Cardiac fibroblast (primary cell): ENCODE measurements at regions not wholly inside any gene's neighbourhood (a gene's known extent, or its start where the extent isn't known, plus 50 kb on each side); places are given as distances from the start of the nearest gene placed in this dataset.
"Not testable (repeated sequence)": the region's sequence is repeated elsewhere in the genome, so short reads cannot be mapped to it uniquely, and the experiment has no call there.

Source experiments
- DNase-seq, 2 donors: peaks; one replicate each; pipeline versions ENCODE4 v3.0.0 to v3.0.0-alpha.2; 2010; ENCODE audit warnings: low read depth in 2 of 2
- H3K4me3 ChIP-seq, 2 donors: replicated peaks in 1 of 2; 1 replicate in 1 of 2; 2 replicates in 1 of 2; pipeline ENCODE4 v1.5.1; 2011; ENCODE audit warnings: low read depth in 2 of 2, low read length in 2 of 2, mild to moderate bottlenecking in 2 of 2, moderate library complexity in 1 of 2
- TF ChIP-seq, protein P1 (sequence below): IDR thresholded peaks from one replicate; pipeline ENCODE4 v1.5.1; 2011; ENCODE audit warnings: low read depth, mild to moderate bottlenecking, low read length, inconsistent platforms

DNA sequence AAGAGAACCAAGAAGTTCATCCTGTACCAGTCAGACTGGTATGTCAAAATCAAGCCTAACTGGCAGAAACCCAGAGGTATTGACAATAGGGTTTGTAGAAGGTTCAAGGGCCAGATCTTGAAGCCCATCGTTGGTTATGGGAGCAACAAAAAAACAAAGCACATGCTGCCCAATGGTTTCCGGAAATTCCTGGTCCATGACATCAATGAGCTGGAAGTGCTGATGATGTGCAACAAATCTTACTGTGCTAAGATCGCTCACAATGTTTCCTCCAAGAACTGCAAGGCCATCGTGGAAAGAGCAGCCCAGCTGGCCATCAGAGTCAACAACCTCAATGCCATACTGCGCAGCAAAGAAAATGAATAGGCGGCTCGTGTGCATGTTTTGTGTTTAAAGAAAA is 172.7 kb upstream of the MED14 start:
- H3K4me3 ChIP-seq: no peak overlapping the region
- DNase-seq: peak; percentile 23 to 70
- TF ChIP-seq, protein P1, sequence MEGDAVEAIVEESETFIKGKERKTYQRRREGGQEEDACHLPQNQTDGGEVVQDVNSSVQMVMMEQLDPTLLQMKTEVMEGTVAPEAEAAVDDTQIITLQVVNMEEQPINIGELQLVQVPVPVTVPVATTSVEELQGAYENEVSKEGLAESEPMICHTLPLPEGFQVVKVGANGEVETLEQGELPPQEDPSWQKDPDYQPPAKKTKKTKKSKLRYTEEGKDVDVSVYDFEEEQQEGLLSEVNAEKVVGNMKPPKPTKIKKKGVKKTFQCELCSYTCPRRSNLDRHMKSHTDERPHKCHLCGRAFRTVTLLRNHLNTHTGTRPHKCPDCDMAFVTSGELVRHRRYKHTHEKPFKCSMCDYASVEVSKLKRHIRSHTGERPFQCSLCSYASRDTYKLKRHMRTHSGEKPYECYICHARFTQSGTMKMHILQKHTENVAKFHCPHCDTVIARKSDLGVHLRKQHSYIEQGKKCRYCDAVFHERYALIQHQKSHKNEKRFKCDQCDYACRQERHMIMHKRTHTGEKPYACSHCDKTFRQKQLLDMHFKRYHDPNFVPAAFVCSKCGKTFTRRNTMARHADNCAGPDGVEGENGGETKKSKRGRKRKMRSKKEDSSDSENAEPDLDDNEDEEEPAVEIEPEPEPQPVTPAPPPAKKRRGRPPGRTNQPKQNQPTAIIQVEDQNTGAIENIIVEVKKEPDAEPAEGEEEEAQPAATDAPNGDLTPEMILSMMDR: no peak

- DNase-seq: peak; percentile 33 to 84
- H3K4me3 ChIP-seq: no peak overlapping the region
- TF ChIP-seq, protein P1: no peak
Observed at GRCh38 chrX:40908857-40909475, 173.6 kb upstream of the MED14 start.

- peak in 1 of 2 donors; percentile 18 for DNase-seq
- TF ChIP-seq, protein P1: no peak
- no peak overlapping the region for H3K4me3 ChIP-seq
Observed at GRCh38 chrX:40912166-40912565, 173.1 kb upstream of the USP9X start.

- DNase-seq: no peak
- TF ChIP-seq, protein P1: no peak
- H3K4me3 ChIP-seq: no peak overlapping the region
Observed at GRCh38 chrX:40912576-40912975, 172.7 kb upstream of the USP9X start.

DNA sequence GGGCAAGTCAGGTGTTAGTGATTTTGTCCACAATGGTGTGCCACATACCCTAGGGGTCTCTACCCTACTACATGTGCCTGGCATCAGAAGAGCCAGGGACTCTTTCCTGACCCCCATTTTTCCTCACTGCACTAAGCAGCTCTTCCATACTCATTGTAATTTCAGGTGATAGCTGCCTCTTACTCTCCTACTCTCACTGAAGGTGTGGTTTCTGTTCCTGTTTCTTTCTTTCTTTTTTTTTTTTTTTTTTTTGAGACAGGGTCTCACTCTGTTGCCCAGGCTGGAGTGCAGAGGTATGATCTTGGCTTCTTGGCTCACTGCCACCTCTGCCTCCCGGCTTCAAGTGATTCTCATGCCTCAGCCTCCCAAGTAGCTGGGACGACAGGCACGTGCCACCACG is 164.9 kb upstream of the USP9X start:
- no peak for DNase-seq
- TF ChIP-seq, protein P1: no peak
- no peak overlapping the region for H3K4me3 ChIP-seq

DNA sequence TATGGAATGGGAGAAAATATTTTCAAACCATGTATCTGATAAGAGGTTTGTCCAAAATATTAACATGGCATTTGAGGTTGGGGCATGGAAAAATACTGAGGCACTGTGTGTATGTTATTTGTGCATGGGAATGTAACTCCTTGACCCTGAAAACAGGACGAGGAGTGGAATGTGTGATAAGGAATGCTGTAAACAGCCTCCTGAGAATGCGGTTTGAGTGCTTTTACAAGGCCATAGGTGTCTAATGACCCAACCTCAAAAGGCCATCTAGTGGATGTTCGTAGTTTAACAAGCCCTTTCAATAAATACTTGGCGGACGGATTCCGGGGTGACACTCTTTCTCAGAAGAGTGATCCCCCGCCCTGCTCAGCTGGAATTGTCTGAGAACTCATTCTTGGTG is 162.9 kb upstream of the USP9X start:
- TF ChIP-seq, protein P1: peak; percentile 33
- peak; percentile 78 to 79 for DNase-seq
- H3K4me3 ChIP-seq: no peak overlapping the region

DNA sequence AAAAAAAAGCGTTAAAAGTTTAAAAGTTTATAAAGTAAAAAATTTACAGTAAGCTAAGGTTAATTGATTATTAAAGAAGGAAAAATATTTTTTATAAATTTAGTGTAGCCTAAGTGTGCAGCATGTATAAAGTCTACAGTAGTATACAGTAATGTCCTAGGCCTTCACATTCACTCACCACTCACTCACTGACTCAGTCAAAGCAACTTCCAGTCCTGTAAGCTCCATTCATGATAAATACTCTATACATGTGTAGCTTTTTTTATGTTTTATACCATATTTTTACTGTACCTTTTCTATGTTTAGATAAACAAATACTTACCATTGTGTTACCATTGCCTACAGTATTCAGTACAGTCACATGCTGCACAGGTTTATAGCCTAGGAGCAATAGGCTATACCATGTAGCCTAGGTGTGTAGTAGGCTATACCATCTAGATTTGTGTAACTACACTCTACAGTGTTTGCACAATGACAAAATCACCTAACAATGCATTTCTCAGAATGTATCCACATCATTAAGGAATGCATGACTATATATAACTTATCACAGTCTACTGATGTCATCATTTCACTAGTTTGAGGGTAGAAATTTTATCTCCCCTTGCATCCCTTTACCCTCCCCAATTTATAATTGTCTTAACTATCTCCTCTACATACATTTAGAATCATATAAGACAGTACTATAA is 158.4 kb upstream of the USP9X start:
- not testable (repeated sequence) for H3K4me3 ChIP-seq
- peak in 1 of 2 donors; percentile 67 for DNase-seq
